CD4-positive, alpha-beta T cell (primary cell): ENCODE measurements at regions not wholly inside any gene's neighbourhood (a gene's known extent, or its start where the extent isn't known, plus 50 kb on each side); places are given as distances from the start of the nearest gene placed in this dataset.

Experiments used
- ATAC-seq: fragments of 200-7000 bp; cut with Tn5 transposase; one replicate; pipeline ENCODE4 v1.10.0; 2022; ENCODE audit warnings: mild to moderate bottlenecking; ENCODE audit not compliant: poor library complexity
- CTCF ChIA-PET: fragments of 350-600 bp; sonication (Branson Sonifier 250); formaldehyde crosslinking; loops from one replicate; lab custom pipeline; 2021; ENCODE audit warnings: antibody characterized with exemption, inconsistent platforms; lab: Charles Lee
- POLR2A ChIA-PET: fragments of 350-600 bp; sonication (Branson Sonifier 250); formaldehyde crosslinking; loops from one replicate; lab custom pipeline; 2021; ENCODE audit warnings: antibody characterized with exemption, inconsistent platforms; lab: Charles Lee
- DNase-seq, 14 experiments: peaks; one replicate each; pipeline ENCODE4 v3.0.0-alpha.2; 2013 to 2020; ENCODE audit warnings: mixed read lengths in 2 of 14
- H3K27ac ChIP-seq, 2 donors: one replicate each; pipeline versions ENCODE4 v1.5.1 to v1.7.0; 2013; ENCODE audit warnings: low read length in 2 of 2, low read depth in 1 of 2, mild to moderate bottlenecking in 1 of 2
- H3K27me3 ChIP-seq, 2 experiments: 1 replicate in 1 of 2; 2 replicates in 1 of 2; pipeline versions ENCODE4 v1.6.1 to v1.7.0; 2013; ENCODE audit warnings: low read length in 2 of 2, control low read depth in 1 of 2, mild to moderate bottlenecking in 1 of 2, moderate library complexity in 1 of 2; ENCODE audit not compliant: insufficient read depth in 2 of 2, control insufficient read depth in 1 of 2
- H3K36me3 ChIP-seq: one replicate; pipeline ENCODE4 v1.6.1; 2013; ENCODE audit warnings: low read length, control low read depth; ENCODE audit not compliant: insufficient read depth
- H3K4me1 ChIP-seq: one replicate; pipeline ENCODE4 v1.6.1; 2013; ENCODE audit warnings: low read length, control low read depth; ENCODE audit not compliant: insufficient read depth
- H3K4me3 ChIP-seq: one replicate; pipeline ENCODE4 v1.5.1; 2013; ENCODE audit warnings: mild to moderate bottlenecking, low read length, moderate library complexity
- H3K9me3 ChIP-seq, 2 experiments: 1 replicate in 1 of 2; 2 replicates in 1 of 2; pipeline versions ENCODE4 v1.6.1 to v1.7.0; 2013; ENCODE audit warnings: low read length in 2 of 2, mild to moderate bottlenecking in 2 of 2, control low read depth in 1 of 2, moderate library complexity in 1 of 2; ENCODE audit not compliant: control insufficient read depth in 1 of 2, insufficient read depth in 1 of 2
- H3K27ac Mint-ChIP-seq: one replicate; pipeline ENCODE4 v1.8.0; 2020; ENCODE audit warnings: mixed read lengths
- H3K27me3 Mint-ChIP-seq: one replicate; pipeline ENCODE4 v1.8.0; 2021; ENCODE audit warnings: mixed read lengths
- H3K36me3 Mint-ChIP-seq: one replicate; pipeline ENCODE4 v1.8.0; 2021; ENCODE audit warnings: low read depth, mixed read lengths
- H3K4me1 Mint-ChIP-seq: one replicate; pipeline ENCODE4 v1.8.0; 2021; ENCODE audit warnings: low read depth, mixed read lengths
- H3K4me3 Mint-ChIP-seq: one replicate; pipeline ENCODE4 v1.8.0; 2020; ENCODE audit warnings: mild to moderate bottlenecking, mixed read lengths
- H3K9me3 Mint-ChIP-seq: one replicate; pipeline ENCODE4 v1.8.0; 2020; ENCODE audit warnings: mixed read lengths
- intact Hi-C, 2 experiments: fragments of 100-400 bp; cut with DNase I in 1 of 2; cut with micrococcal nuclease in 1 of 2; formaldehyde crosslinking; loops; one replicate each; pipeline versions ENCODE4 v1.15.1 to v1.9.0; 2023 to 2025; cut with DNase I, micrococcal nuclease
- TF ChIP-seq, protein P1 (sequence below): fragments of 200-600 bp; IDR thresholded peaks from one replicate; pipeline ENCODE4 v1.8.0; 2022; ENCODE audit warnings: antibody characterized with exemption, mild to moderate bottlenecking

DNA sequence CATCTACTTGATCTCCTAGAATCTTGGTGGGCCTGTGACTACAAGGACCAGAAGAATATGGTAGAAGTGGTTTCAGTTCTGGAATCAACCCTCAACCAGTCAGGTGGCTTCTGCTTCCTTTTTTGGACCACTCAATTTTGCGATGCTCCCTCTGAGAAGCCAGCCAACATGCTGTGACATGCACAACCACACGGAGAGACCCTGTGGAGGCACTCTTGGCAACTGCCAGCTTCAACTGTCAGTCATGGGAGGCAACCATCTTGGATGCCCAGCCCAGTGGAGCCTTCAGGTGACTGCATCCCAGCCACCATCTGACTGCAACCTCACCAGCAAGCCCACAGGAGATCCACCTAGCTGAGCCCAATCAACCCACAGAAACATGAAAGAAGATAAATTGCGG lies 137.3 kb downstream of the FAM114A2 start:
- no peak overlapping the region for H3K27ac Mint-ChIP-seq
- no peaks in the 10 kb centered on the region for H3K4me1 Mint-ChIP-seq
- Histone ChIP-seq H3K27me3 (peaks cover 0 to 2% of the 10 kb centered on the region in 2 experiments), H3K36me3 (no peaks in the 10 kb centered on the region), H3K9me3 (no peaks in the 10 kb centered on the region), H3K4me1 (no peaks in the 10 kb centered on the region), H3K4me3 (no peak overlapping the region), H3K27ac (no peak overlapping the region)
- intact Hi-C loops, result no loop called here
- CTCF ChIA-PET, result no interaction called here
- POLR2A ChIA-PET, result no interaction called here
- H3K9me3 Mint-ChIP-seq, result no peaks in the 10 kb centered on the region
- peaks cover 4% of the 10 kb centered on the region for H3K27me3 Mint-ChIP-seq
- DNase-seq, result no peak
- ATAC-seq, result no peak
- TF ChIP-seq, protein P1, sequence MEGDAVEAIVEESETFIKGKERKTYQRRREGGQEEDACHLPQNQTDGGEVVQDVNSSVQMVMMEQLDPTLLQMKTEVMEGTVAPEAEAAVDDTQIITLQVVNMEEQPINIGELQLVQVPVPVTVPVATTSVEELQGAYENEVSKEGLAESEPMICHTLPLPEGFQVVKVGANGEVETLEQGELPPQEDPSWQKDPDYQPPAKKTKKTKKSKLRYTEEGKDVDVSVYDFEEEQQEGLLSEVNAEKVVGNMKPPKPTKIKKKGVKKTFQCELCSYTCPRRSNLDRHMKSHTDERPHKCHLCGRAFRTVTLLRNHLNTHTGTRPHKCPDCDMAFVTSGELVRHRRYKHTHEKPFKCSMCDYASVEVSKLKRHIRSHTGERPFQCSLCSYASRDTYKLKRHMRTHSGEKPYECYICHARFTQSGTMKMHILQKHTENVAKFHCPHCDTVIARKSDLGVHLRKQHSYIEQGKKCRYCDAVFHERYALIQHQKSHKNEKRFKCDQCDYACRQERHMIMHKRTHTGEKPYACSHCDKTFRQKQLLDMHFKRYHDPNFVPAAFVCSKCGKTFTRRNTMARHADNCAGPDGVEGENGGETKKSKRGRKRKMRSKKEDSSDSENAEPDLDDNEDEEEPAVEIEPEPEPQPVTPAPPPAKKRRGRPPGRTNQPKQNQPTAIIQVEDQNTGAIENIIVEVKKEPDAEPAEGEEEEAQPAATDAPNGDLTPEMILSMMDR, result no peak
- H3K4me3 Mint-ChIP-seq, result no peak overlapping the region
- H3K36me3 Mint-ChIP-seq, result no peaks in the 10 kb centered on the region

DNA sequence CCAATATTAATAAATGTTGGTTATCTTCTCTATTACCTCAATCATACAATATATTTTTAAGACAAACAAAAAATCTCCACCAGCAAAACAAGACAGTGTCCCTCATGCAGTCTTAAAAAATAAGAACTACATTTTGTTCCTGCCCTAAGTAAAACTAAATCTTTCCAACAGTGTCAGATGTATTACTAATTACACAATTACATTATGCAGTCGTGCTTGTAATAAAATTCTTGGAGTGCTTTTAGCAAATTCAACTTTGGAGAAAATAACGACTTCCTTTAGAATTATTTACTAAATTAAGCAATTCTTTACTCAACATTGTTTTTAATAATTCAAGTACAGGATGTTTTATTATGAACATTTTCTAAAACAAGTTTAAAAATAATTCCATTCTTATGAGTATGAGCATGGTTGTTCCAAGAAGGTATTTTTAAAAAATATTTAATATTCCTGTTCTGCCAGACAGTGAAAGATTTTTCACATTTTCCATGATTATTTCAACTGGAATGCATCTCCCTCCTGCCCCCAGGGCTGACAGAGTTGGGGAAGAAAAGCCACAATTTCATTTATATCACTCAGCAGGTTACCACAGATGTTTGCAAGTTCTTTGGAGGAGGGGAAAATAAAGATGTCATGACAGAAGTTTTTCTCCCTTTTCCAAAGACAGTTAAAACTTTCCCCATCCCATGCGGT lies 137.9 kb downstream of the FAM114A2 start:
- no peaks in the 10 kb centered on the region for H3K9me3 Mint-ChIP-seq
- H3K27me3 Mint-ChIP-seq, result peaks cover 4% of the 10 kb centered on the region
- H3K27ac Mint-ChIP-seq, result no peak overlapping the region
- POLR2A ChIA-PET, result no interaction called here
- Histone ChIP-seq H3K4me1 (no peaks in the 10 kb centered on the region), H3K27me3 (peaks cover 0 to 2% of the 10 kb centered on the region in 2 experiments), H3K4me3 (no peak overlapping the region), H3K9me3 (no peaks in the 10 kb centered on the region), H3K36me3 (no peaks in the 10 kb centered on the region), H3K27ac (no peak overlapping the region)
- intact Hi-C loops, result no loop called here
- ATAC-seq (no peak), DNase-seq (no peak)
- H3K4me1 Mint-ChIP-seq, result no peaks in the 10 kb centered on the region
- TF ChIP-seq, protein P1, result no peak
- no peak overlapping the region for H3K4me3 Mint-ChIP-seq
- H3K36me3 Mint-ChIP-seq, result no peaks in the 10 kb centered on the region
- CTCF ChIA-PET, result no interaction called here

DNA sequence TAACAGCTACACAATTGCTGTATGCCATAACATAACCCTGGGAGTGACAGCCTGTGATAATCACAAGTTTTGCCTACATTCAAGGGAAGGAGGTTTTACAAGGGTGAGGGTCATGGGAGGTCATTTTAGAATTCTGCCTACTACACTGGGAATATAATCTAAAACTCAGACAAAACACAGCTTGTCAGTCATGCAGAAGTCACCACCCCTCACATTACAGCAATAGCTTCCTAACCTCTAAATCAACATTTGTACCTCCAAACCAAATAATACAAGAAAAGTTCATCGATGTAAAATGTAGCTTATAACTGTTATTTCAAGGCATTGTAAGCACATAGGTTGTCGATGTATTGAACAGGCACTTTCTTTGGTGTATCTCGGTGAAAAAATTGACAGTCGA lies 139.0 kb downstream of the FAM114A2 start:
- H3K4me3 ChIP-seq, result no peak overlapping the region
- H3K27me3 Mint-ChIP-seq, result peaks cover 4% of the 10 kb centered on the region
- no peaks in the 10 kb centered on the region for H3K9me3 Mint-ChIP-seq
- peaks cover 0 to 2% of the 10 kb centered on the region in 2 experiments for H3K27me3 ChIP-seq
- H3K27ac Mint-ChIP-seq, result no peak overlapping the region
- no peak overlapping the region for H3K27ac ChIP-seq
- no peak overlapping the region for H3K4me3 Mint-ChIP-seq
- no peaks in the 10 kb centered on the region for H3K4me1 ChIP-seq
- ChIA-PET POLR2A (no interaction called here), CTCF (no interaction called here)
- H3K36me3 Mint-ChIP-seq, result no peaks in the 10 kb centered on the region
- H3K4me1 Mint-ChIP-seq, result no peaks in the 10 kb centered on the region
- no peak for DNase-seq
- intact Hi-C loops, result no loop called here
- TF ChIP-seq, protein P1, result no peak
- no peak for ATAC-seq
- H3K9me3 ChIP-seq, result no peaks in the 10 kb centered on the region
- H3K36me3 ChIP-seq, result no peaks in the 10 kb centered on the region
